GM12878 (cell line): ENCODE measurements at regions not wholly inside any gene's neighbourhood (a gene's known extent, or its start where the extent isn't known, plus 50 kb on each side); places are given as distances from the start of the nearest gene placed in this dataset.

Experiments used
- ATAC-seq: fragments of 200-7000 bp; cut with Tn5 transposase; 3 replicates; pipeline ENCODE4 v1.9.1; 2020; ENCODE audit warnings: mild to moderate bottlenecking, moderate library complexity
- BruUV-seq: library from RNA; stranded (reverse); fragments of 400-500 nt; replicated peaks from 2 replicates; lab custom pipeline; 2021; lab: Mats Ljungman, UMichigan
- CTCF ChIA-PET: fragments of 300-600 bp; sonication (Branson Sonifier 250); formaldehyde crosslinking; extraction: SDS; loops from one replicate; lab custom pipeline; 2021; ENCODE audit warnings: inconsistent platforms; lab: Yijun Ruan, JAX
- POLR2A ChIA-PET: fragments of 350-600 bp; formaldehyde crosslinking; extraction: SDS; loops from one replicate; lab custom pipeline; 2021; ENCODE audit warnings: inconsistent platforms; lab: Charles Lee
- RAD21 ChIA-PET: fragments of 300-600 bp; sonication (Branson Sonifier 250); formaldehyde crosslinking; loops from one replicate; lab custom pipeline; 2023; ENCODE audit warnings: antibody characterized with exemption; ENCODE audit not compliant: unreplicated experiment; lab: Charles Lee
- SMC1A ChIA-PET: fragments of 300-600 bp; sonication (Branson Sonifier 250); formaldehyde crosslinking; loops from one replicate; lab custom pipeline; 2023; ENCODE audit not compliant: unreplicated experiment, uncharacterized antibody; lab: Charles Lee
- DNase-seq: peaks from one replicate; pipeline ENCODE4 v3.0.0-alpha.2; 2011; ENCODE audit warnings: low read depth, low spot score
- FAIRE-seq: peaks from 3 replicates; lab custom pipeline; 2011; peaks lifted over from hg19 to GRCh38; lab: Jason Lieb, UNC
- H2AFZ ChIP-seq: 2 replicates; pipeline ENCODE4 v1.6.0; 2011; ENCODE audit warnings: low read depth, low read length, control low read depth; ENCODE audit not compliant: control insufficient read depth
- H3K27ac ChIP-seq: 2 replicates; pipeline ENCODE4 v1.5.1; 2011; ENCODE audit warnings: control low read depth; ENCODE audit not compliant: control insufficient read depth, insufficient read depth
- H3K27me3 ChIP-seq, 2 experiments: replicated peaks in 1 of 2; 2 replicates each; pipeline versions ENCODE4 v1.6.0 to v1.6.1; 2011; ENCODE audit warnings: low read length in 1 of 2; ENCODE audit not compliant: control insufficient read depth in 2 of 2, insufficient read depth in 2 of 2
- H3K36me3 ChIP-seq, 2 experiments: 2 replicates each; pipeline ENCODE4 v1.5.1; 2011; ENCODE audit warnings: low read length in 1 of 2; ENCODE audit not compliant: control insufficient read depth in 2 of 2, insufficient read depth in 2 of 2
- H3K4me1 ChIP-seq: 2 replicates; pipeline ENCODE4 v1.6.1; 2011; ENCODE audit warnings: mild to moderate bottlenecking, low read length, moderate library complexity, mixed read lengths; ENCODE audit not compliant: control insufficient read depth, insufficient read depth
- H3K4me2 ChIP-seq: 2 replicates; pipeline ENCODE4 v1.6.0; 2011; ENCODE audit warnings: control low read depth; ENCODE audit not compliant: control insufficient read depth, insufficient read depth
- H3K4me3 ChIP-seq: fragments of 200-600 bp; sonication (generic); 2 replicates; pipeline ENCODE4 v1.5.1; 2016
- H3K79me2 ChIP-seq: 2 replicates; pipeline ENCODE4 v1.6.0; 2011; ENCODE audit warnings: low read length; ENCODE audit not compliant: control insufficient read depth, insufficient read depth
- H3K9ac ChIP-seq: 2 replicates; pipeline ENCODE4 v1.8.0; 2011; ENCODE audit warnings: low read length, control low read depth, mixed read lengths; ENCODE audit not compliant: control insufficient read depth, insufficient read depth
- H3K9me3 ChIP-seq: replicated peaks from 3 replicates; pipeline ENCODE4 v1.5.1; 2011; ENCODE audit warnings: mild to moderate bottlenecking, low read length; ENCODE audit not compliant: control insufficient read depth, insufficient read depth
- H4K20me1 ChIP-seq: 2 replicates; pipeline ENCODE4 v1.6.0; 2011; ENCODE audit not compliant: control insufficient read depth, insufficient read depth
- BACH1 ChIP-seq: fragments of 450-650 bp; IDR thresholded peaks from 2 replicates; pipeline ENCODE4 v1.6.1; 2017; ENCODE audit warnings: mild to moderate bottlenecking, borderline replicate concordance
- BRCA1 ChIP-seq: IDR thresholded peaks from 2 replicates; pipeline ENCODE4 v1.6.1; 2011; ENCODE audit warnings: low read depth, low read length, improper control_type of control experiment
- EP300 ChIP-seq, 2 experiments: fragments of 150-350 bp in 1 of 2; IDR thresholded peaks; 2 replicates each; pipeline ENCODE4 v1.6.1; 2011 to 2012; ENCODE audit warnings: low read depth in 2 of 2, low read length in 2 of 2, borderline replicate concordance in 1 of 2, improper control_type of control experiment in 1 of 2, inconsistent platforms in 1 of 2; ENCODE audit not compliant: control insufficient read depth in 1 of 2
- MTA3 ChIP-seq: IDR thresholded peaks from 2 replicates; pipeline ENCODE4 v1.6.1; 2012; ENCODE audit warnings: low read length, inconsistent platforms, borderline replicate concordance
- NFYA ChIP-seq: IDR thresholded peaks from 2 replicates; pipeline ENCODE4 v1.6.1; 2011; ENCODE audit warnings: low read depth, mild to moderate bottlenecking, low read length, improper control_type of control experiment, borderline replicate concordance
- RCOR1 ChIP-seq: conservative IDR thresholded peaks from 2 replicates; pipeline ENCODE4 v1.6.1; 2012; ENCODE audit warnings: low read depth, low read length, improper control_type of control experiment
- SIX5 ChIP-seq: IDR thresholded peaks from 2 replicates; pipeline ENCODE4 v1.6.1; 2011; ENCODE audit warnings: mild to moderate bottlenecking, low read depth, low read length, moderate library complexity; ENCODE audit not compliant: severe bottlenecking
- TCF7 ChIP-seq: IDR thresholded peaks from 2 replicates; pipeline ENCODE4 v1.6.1; 2014; ENCODE audit warnings: antibody characterized with exemption, borderline replicate concordance
- ZBTB33 ChIP-seq: fragments of 450-650 bp; IDR thresholded peaks from 2 replicates; pipeline ENCODE4 v1.6.1; 2017; ENCODE audit warnings: mild to moderate bottlenecking
- ZNF622 ChIP-seq: fragments of 450-650 bp; IDR thresholded peaks from 2 replicates; pipeline ENCODE4 v1.6.1; 2017; ENCODE audit warnings: mild to moderate bottlenecking, inconsistent platforms
- WGBS: methylation state at CpG from one replicate; pipeline ENCODE4 v1.1.6; 2016; ENCODE audit warnings: low lambda C conversion rate; ENCODE audit not compliant: insufficient replicate concordance, insufficient coverage; ENCODE audit errors: missing lambda C conversion rate; 5-methylcytosine and 5-hydroxymethylcytosine counted together
- in situ Hi-C: fragments of 300-500 bp; cut with MboI; formaldehyde crosslinking; loops from 9 replicates; pipeline ENCODE4 v1.14.3; 2018; ENCODE audit warnings: mixed read lengths
- intact Hi-C: fragments of 100-400 bp; cut with micrococcal nuclease; formaldehyde crosslinking; loops from one replicate; pipeline ENCODE4 v1.14.2; 2022; ENCODE audit not compliant: unreplicated experiment
- TF ChIP-seq, protein P1 (sequence below): IDR thresholded peaks from 2 replicates; pipeline ENCODE4 v1.6.1; 2011; ENCODE audit warnings: low read depth, low read length, improper control_type of control experiment, borderline replicate concordance
- TF ChIP-seq, protein P2 (sequence below): fragments of 450-650 bp; IDR thresholded peaks from 2 replicates; pipeline ENCODE4 v1.6.1; 2014; ENCODE audit warnings: mild to moderate bottlenecking
- TF ChIP-seq, protein P3 (sequence below): fragments of 450-650 bp; IDR thresholded peaks from 2 replicates; pipeline ENCODE4 v1.6.1; 2016; ENCODE audit warnings: mild to moderate bottlenecking, moderate library complexity, borderline replicate concordance
- TF ChIP-seq, protein P4 (sequence below): fragments of 450-650 bp; IDR thresholded peaks from 2 replicates; pipeline ENCODE4 v1.6.1; 2018; ENCODE audit warnings: mild to moderate bottlenecking, low read depth, moderate library complexity; ENCODE audit not compliant: partially characterized antibody

GRCh38 chr6:10223841-10224240 lies 191.0 kb downstream of the TFAP2A start:
- 20% methylated on average over 4 of the region's 4 CpGs for WGBS
- H3K4me2 ChIP-seq: no peak overlapping the region
- no peak for DNase-seq
- H3K79me2 ChIP-seq: no peaks in the 10 kb centered on the region
- H3K9ac ChIP-seq: no peak overlapping the region
- H3K4me1 ChIP-seq: no peaks in the 10 kb centered on the region
- ChIA-PET CTCF (no interaction called here), RAD21 (no interaction called here), POLR2A (no interaction called here), SMC1A (no interaction called here)
- intact Hi-C loops (no loop called here), in situ Hi-C loops (no loop called here)
- no peaks in the 10 kb centered on the region; a peak in 1 of 4 replicates for H3K27me3 ChIP-seq
- no peaks in the 10 kb centered on the region for H3K36me3 ChIP-seq
- no TSS peak for BruUV-seq
- H3K9me3 ChIP-seq: no peaks in the 10 kb centered on the region
- H4K20me1 ChIP-seq: no peaks in the 10 kb centered on the region
- H3K4me3 ChIP-seq: no peak overlapping the region
- no peak overlapping the region for H3K27ac ChIP-seq
- FAIRE-seq: no peak
- ATAC-seq: no peak
- H2AFZ ChIP-seq: no peak overlapping the region
- TF ChIP-seq, protein P1, sequence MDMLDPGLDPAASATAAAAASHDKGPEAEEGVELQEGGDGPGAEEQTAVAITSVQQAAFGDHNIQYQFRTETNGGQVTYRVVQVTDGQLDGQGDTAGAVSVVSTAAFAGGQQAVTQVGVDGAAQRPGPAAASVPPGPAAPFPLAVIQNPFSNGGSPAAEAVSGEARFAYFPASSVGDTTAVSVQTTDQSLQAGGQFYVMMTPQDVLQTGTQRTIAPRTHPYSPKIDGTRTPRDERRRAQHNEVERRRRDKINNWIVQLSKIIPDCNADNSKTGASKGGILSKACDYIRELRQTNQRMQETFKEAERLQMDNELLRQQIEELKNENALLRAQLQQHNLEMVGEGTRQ: no peak
- TF ChIP-seq BACH1: no peak
- no peak for TF ChIP-seq BRCA1
- TF ChIP-seq, protein P2, sequence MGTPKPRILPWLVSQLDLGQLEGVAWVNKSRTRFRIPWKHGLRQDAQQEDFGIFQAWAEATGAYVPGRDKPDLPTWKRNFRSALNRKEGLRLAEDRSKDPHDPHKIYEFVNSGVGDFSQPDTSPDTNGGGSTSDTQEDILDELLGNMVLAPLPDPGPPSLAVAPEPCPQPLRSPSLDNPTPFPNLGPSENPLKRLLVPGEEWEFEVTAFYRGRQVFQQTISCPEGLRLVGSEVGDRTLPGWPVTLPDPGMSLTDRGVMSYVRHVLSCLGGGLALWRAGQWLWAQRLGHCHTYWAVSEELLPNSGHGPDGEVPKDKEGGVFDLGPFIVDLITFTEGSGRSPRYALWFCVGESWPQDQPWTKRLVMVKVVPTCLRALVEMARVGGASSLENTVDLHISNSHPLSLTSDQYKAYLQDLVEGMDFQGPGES: no peak
- no peak for TF ChIP-seq RCOR1
- TF ChIP-seq ZNF622: no peak
- TF ChIP-seq, protein P3, sequence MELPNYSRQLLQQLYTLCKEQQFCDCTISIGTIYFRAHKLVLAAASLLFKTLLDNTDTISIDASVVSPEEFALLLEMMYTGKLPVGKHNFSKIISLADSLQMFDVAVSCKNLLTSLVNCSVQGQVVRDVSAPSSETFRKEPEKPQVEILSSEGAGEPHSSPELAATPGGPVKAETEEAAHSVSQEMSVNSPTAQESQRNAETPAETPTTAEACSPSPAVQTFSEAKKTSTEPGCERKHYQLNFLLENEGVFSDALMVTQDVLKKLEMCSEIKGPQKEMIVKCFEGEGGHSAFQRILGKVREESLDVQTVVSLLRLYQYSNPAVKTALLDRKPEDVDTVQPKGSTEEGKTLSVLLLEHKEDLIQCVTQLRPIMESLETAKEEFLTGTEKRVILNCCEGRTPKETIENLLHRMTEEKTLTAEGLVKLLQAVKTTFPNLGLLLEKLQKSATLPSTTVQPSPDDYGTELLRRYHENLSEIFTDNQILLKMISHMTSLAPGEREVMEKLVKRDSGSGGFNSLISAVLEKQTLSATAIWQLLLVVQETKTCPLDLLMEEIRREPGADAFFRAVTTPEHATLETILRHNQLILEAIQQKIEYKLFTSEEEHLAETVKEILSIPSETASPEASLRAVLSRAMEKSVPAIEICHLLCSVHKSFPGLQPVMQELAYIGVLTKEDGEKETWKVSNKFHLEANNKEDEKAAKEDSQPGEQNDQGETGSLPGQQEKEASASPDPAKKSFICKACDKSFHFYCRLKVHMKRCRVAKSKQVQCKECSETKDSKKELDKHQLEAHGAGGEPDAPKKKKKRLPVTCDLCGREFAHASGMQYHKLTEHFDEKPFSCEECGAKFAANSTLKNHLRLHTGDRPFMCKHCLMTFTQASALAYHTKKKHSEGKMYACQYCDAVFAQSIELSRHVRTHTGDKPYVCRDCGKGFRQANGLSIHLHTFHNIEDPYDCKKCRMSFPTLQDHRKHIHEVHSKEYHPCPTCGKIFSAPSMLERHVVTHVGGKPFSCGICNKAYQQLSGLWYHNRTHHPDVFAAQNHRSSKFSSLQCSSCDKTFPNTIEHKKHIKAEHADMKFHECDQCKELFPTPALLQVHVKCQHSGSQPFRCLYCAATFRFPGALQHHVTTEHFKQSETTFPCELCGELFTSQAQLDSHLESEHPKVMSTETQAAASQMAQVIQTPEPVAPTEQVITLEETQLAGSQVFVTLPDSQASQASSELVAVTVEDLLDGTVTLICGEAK: no peak
- no peak for TF ChIP-seq SIX5
- no peak for TF ChIP-seq ZBTB33
- TF ChIP-seq, protein P4, sequence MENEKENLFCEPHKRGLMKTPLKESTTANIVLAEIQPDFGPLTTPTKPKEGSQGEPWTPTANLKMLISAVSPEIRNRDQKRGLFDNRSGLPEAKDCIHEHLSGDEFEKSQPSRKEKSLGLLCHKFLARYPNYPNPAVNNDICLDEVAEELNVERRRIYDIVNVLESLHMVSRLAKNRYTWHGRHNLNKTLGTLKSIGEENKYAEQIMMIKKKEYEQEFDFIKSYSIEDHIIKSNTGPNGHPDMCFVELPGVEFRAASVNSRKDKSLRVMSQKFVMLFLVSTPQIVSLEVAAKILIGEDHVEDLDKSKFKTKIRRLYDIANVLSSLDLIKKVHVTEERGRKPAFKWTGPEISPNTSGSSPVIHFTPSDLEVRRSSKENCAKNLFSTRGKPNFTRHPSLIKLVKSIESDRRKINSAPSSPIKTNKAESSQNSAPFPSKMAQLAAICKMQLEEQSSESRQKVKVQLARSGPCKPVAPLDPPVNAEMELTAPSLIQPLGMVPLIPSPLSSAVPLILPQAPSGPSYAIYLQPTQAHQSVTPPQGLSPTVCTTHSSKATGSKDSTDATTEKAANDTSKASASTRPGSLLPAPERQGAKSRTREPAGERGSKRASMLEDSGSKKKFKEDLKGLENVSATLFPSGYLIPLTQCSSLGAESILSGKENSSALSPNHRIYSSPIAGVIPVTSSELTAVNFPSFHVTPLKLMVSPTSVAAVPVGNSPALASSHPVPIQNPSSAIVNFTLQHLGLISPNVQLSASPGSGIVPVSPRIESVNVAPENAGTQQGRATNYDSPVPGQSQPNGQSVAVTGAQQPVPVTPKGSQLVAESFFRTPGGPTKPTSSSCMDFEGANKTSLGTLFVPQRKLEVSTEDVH: no peak
- TF ChIP-seq NFYA: no peak
- no peak for TF ChIP-seq EP300 (IDR thresholded peaks at IDR 0.05; ENCODE audit: borderline replicate concordance in 1 of 2, control insufficient read depth in 1 of 2, low read depth in 2 of 2, low read length in 2 of 2)
- TF ChIP-seq TCF7: no peak
- TF ChIP-seq MTA3: no peak
